HepG2 (cell line): ENCODE measurements at regions not wholly inside any gene's neighbourhood (a gene's known extent, or its start where the extent isn't known, plus 50 kb on each side); places are given as distances from the start of the nearest gene placed in this dataset.

Experiments
- ATF6 ChIP-seq: sonication (generic); formaldehyde crosslinking; conservative IDR thresholded peaks from 2 replicates; pipeline ENCODE4 v1.4.0; 2020; ENCODE audit warnings: missing genetic modification reagents
- BATF2 ChIP-seq: sonication (generic); formaldehyde crosslinking; IDR thresholded peaks from 2 replicates; pipeline ENCODE4 v1.8.0; 2022; ENCODE audit warnings: mild to moderate bottlenecking, missing genetic modification reagents, moderate library complexity
- CEBPG ChIP-seq: IDR thresholded peaks from 2 replicates; pipeline ENCODE4 v1.6.1; 2016
- CENPX ChIP-seq: sonication (generic); formaldehyde crosslinking; IDR thresholded peaks from 2 replicates; pipeline ENCODE4 v1.9.0; 2021; ENCODE audit warnings: mild to moderate bottlenecking, missing genetic modification reagents, moderate library complexity
- CHCHD3 ChIP-seq: sonication (generic); formaldehyde crosslinking; IDR thresholded peaks from 2 replicates; pipeline ENCODE4 v1.8.0; 2022; ENCODE audit warnings: mild to moderate bottlenecking, missing genetic modification reagents, moderate library complexity
- ELF4 ChIP-seq: sonication (generic); formaldehyde crosslinking; IDR thresholded peaks from 2 replicates; pipeline ENCODE4 v1.5.0; 2020; ENCODE audit warnings: missing genetic modification reagents, mild to moderate bottlenecking, moderate library complexity, borderline replicate concordance
- GATAD1 ChIP-seq: IDR thresholded peaks from 2 replicates; pipeline ENCODE4 v1.6.1; 2016; ENCODE audit warnings: missing genetic modification reagents, missing compliant biosample characterization
- MBNL3 ChIP-seq: fragments of 250-450 bp; sonication (Bioruptor Pico); conservative IDR thresholded peaks from 2 replicates; pipeline ENCODE4 v1.8.0; 2022; ENCODE audit warnings: mild to moderate bottlenecking, inconsistent platforms
- ONECUT2 ChIP-seq: sonication (generic); formaldehyde crosslinking; IDR thresholded peaks from 2 replicates; pipeline ENCODE4 v1.4.0; 2020; ENCODE audit warnings: missing genetic modification reagents
- PPARG ChIP-seq: conservative IDR thresholded peaks from 2 replicates; pipeline ENCODE4 v1.6.1; 2016; ENCODE audit warnings: missing biosample characterization, missing genetic modification reagents
- REST ChIP-seq, 2 experiments: IDR thresholded peaks; 2 replicates each; pipeline ENCODE4 v1.6.1; 2011 to 2012; ENCODE audit warnings: low read length in 2 of 2, borderline replicate concordance in 1 of 2, low read depth in 1 of 2, mild to moderate bottlenecking in 1 of 2, moderate library complexity in 1 of 2
- SAP130 ChIP-seq: IDR thresholded peaks from 2 replicates; pipeline ENCODE4 v1.6.1; 2016; ENCODE audit warnings: low read depth
- SUZ12 ChIP-seq: fragments of 150-350 bp; IDR thresholded peaks from 2 replicates; pipeline ENCODE4 v1.6.1; 2014; ENCODE audit warnings: low read depth, low read length
- TCF7 ChIP-seq: sonication (generic); IDR thresholded peaks from 2 replicates; pipeline ENCODE4 v1.6.1; 2016; ENCODE audit warnings: antibody characterized with exemption, low read depth
- ZFAT ChIP-seq: sonication (generic); formaldehyde crosslinking; conservative IDR thresholded peaks from 2 replicates; pipeline ENCODE4 v1.8.1; 2023; ENCODE audit warnings: missing genetic modification reagents, inconsistent platforms
- ZNF34 ChIP-seq: sonication (generic); formaldehyde crosslinking; IDR thresholded peaks from 2 replicates; pipeline ENCODE4 v1.4.0; 2020; ENCODE audit warnings: mild to moderate bottlenecking, missing genetic modification reagents, borderline replicate concordance
- ZNF644 ChIP-seq: IDR thresholded peaks from 2 replicates; pipeline ENCODE4 v1.6.1; 2016; ENCODE audit warnings: low read depth
- ZNF724P ChIP-seq: sonication (generic); formaldehyde crosslinking; IDR thresholded peaks from 2 replicates; pipeline ENCODE4 v1.8.0; 2022; ENCODE audit warnings: missing genetic modification reagents, borderline replicate concordance
- ZSCAN29 ChIP-seq: sonication (generic); formaldehyde crosslinking; conservative IDR thresholded peaks from 2 replicates; pipeline ENCODE4 v1.4.0; 2020; ENCODE audit warnings: mild to moderate bottlenecking, missing genetic modification reagents
- TF ChIP-seq, protein P1 (sequence below): sonication (generic); formaldehyde crosslinking; conservative IDR thresholded peaks from 2 replicates; pipeline ENCODE4 v1.8.0; 2022; ENCODE audit warnings: missing genetic modification reagents
- TF ChIP-seq, protein P2 (sequence below): sonication (generic); formaldehyde crosslinking; IDR thresholded peaks from 2 replicates; pipeline ENCODE4 v1.5.1; 2020; ENCODE audit warnings: missing genetic modification reagents, mild to moderate bottlenecking, borderline replicate concordance

DNA sequence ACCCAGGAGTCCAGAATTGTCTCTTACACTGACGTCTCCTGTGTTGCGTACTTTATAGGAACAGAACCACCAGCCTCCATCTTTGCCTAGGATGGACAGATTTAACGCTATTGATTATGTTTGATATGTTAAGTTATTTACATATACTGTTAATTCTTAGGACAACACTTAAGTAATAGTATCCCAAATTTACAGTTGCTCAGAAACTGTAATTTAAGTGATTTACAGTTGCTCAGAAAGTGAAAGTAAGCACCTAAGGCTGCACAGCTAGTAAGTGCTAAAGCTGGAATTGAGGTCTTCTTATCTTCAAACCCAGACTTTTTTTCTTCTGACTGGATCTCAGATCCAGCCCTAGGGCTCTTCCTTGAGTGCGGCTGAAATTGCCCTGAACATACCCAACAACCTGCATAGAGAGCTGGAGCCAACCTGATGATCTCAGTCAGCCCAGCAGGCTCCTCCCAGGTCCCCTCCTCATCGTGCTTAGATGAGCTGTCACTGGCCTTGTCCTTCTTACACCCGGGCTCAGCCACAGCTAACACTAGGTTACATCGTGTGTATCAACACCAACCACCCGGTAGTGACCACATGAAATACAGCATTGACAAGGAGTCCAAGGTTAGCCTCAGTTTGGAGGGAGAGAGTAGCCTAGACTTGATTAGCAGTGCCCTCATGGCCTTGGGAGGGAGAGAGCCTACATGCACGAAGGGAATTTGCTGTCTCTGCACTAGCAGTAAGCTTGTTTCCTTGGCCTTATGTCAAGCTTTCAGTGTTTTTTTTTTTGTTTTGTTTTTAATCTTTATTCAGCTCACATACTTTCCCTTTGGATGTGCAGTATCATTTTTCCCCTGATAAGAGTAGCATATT lies 111.1 kb upstream of the ARHGAP5 start (continued):
- TF ChIP-seq ZNF644 (CRISPR knock-in tag), result peak; percentile 99
- TF ChIP-seq ZNF724P (CRISPR knock-in tag), result peak; percentile 81
- peak; percentile 48; the same call in 1 of the 2 replicates for TF ChIP-seq TCF7
- peak; percentile 43; the same call in 1 of the 2 replicates for TF ChIP-seq ONECUT2 (CRISPR knock-in tag)
- TF ChIP-seq BATF2 (CRISPR knock-in tag), result no peak
- TF ChIP-seq SUZ12, result 0 out of 2 replicates have a peak, but pooled peaks have one; percentile 5
- TF ChIP-seq CENPX, result no peak
- TF ChIP-seq SAP130, result peak; percentile 97
- no peak; the same call in 1 of the 2 replicates for TF ChIP-seq ATF6
- TF ChIP-seq, protein P1, sequence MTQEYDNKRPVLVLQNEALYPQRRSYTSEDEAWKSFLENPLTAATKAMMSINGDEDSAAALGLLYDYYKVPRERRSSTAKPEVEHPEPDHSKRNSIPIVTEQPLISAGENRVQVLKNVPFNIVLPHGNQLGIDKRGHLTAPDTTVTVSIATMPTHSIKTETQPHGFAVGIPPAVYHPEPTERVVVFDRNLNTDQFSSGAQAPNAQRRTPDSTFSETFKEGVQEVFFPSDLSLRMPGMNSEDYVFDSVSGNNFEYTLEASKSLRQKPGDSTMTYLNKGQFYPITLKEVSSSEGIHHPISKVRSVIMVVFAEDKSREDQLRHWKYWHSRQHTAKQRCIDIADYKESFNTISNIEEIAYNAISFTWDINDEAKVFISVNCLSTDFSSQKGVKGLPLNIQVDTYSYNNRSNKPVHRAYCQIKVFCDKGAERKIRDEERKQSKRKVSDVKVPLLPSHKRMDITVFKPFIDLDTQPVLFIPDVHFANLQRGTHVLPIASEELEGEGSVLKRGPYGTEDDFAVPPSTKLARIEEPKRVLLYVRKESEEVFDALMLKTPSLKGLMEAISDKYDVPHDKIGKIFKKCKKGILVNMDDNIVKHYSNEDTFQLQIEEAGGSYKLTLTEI (CRISPR knock-in tag), result no peak
- TF ChIP-seq ELF4 (CRISPR knock-in tag), result no peak
- TF ChIP-seq PPARG (CRISPR knock-in tag), result peak; percentile 77; the same call in 1 of the 2 replicates
- TF ChIP-seq, protein P2, sequence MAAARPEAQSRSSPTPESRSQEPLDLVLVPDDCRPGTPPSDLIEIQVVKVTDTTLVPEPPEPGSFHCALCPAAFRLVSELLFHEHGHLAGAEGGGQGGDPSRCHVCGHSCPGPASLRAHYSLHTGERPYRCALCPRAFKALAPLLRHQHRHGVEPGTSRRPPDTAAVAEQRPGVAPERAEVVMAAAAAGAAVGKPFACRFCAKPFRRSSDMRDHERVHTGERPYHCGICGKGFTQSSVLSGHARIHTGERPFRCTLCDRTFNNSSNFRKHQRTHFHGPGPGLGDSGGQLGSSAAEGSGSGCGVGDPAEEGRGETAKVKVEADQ (CRISPR knock-in tag), result no peak
- TF ChIP-seq GATAD1 (CRISPR knock-in tag), result peak; percentile 56; the same call in 1 of the 2 replicates
- peak; percentile 70; the same call in 1 of the 2 replicates for TF ChIP-seq CEBPG (CRISPR knock-in tag)
- TF ChIP-seq ZNF34 (CRISPR knock-in tag), result no peak
- TF ChIP-seq ZFAT (CRISPR knock-in tag), result no peak
- 0 out of 2 replicates have a peak, but pooled peaks have one; percentile 37 for TF ChIP-seq ZSCAN29 (CRISPR knock-in tag)
- no peak for TF ChIP-seq MBNL3 (CRISPR knock-in tag)
- TF ChIP-seq CHCHD3, result no peak
- no peak for TF ChIP-seq REST (IDR thresholded peaks at IDR 0.05; ENCODE audit: borderline replicate concordance in 1 of 2, low read depth in 1 of 2, low read length in 2 of 2)
